ENCODE measurements at regions not wholly inside any gene's neighbourhood (a gene's known extent, or its start where the extent isn't known, plus 50 kb on each side); places are given as distances from the start of the nearest gene placed in this dataset.
"Not testable (repeated sequence)": the region's sequence is repeated elsewhere in the genome, so short reads cannot be mapped to it uniquely, and the experiment has no call there.

DNA sequence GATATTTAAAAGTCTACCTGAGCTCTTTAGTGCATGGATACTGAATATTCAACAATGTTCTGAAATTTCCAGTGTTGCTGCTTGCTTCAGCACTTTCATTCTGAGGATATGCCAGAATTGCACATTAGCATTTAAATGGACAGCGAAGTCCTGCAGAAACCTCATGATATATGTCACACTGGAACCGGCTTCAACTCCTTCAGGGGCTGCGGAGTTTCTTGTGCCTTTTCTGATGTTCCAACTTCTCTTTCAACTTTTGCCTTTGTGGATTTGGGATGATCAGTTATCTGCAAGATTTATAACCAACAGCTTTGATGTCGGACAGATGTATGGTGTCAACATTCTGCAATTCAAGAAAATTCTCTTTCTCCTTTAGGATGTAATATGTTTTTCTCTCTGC lies 142.5 kb upstream of the LMNTD1 start:
- Mint-ChIP-seq H3K4me3 (no peak overlapping the region), H3K36me3 (no peaks in the 10 kb centered on the region), H3K27me3 (no peaks in the 10 kb centered on the region), H3K9me3 (peaks cover 0 to 3% (median 0%) of the 10 kb centered on the region in 3 donors), H3K4me1 (no peaks in the 10 kb centered on the region), H3K27ac (no peak overlapping the region)
- POLR2A ChIA-PET: no interaction called here
- H3K36me3 ChIP-seq (ENCODE audit: control insufficient read depth in 2 of 2, extremely low read depth in 1 of 2, insufficient read depth in 1 of 2, low read length in 1 of 2): no peaks in the 10 kb centered on the region
- CTCF ChIA-PET: no interaction called here
- WGBS (ENCODE audit: insufficient coverage): no CpG with 5 or more reads among the region's 4 CpGs
- H3K9me3 ChIP-seq: no peaks in the 10 kb centered on the region
- DNase-seq (no peak), ATAC-seq (replicated peaks in 1 of 4) (no peak)
- no peak overlapping the region for H3K27ac ChIP-seq (ENCODE audit: low read length)
- no peak overlapping the region for H3K4me3 ChIP-seq (ENCODE audit: control insufficient read depth in 1 of 2, extremely low read depth in 1 of 2, low read length in 1 of 2)
- no peaks in the 10 kb centered on the region for H3K27me3 ChIP-seq (replicated peaks in 1 of 2; ENCODE audit: control insufficient read depth in 2 of 2, extremely low read depth in 1 of 2, insufficient read depth in 2 of 2, low read length in 1 of 2)
- no peaks in the 10 kb centered on the region for H3K4me1 ChIP-seq (ENCODE audit: control insufficient read depth in 1 of 2, extremely low read depth in 1 of 2, insufficient read depth in 2 of 2, low read length in 2 of 2)

DNA sequence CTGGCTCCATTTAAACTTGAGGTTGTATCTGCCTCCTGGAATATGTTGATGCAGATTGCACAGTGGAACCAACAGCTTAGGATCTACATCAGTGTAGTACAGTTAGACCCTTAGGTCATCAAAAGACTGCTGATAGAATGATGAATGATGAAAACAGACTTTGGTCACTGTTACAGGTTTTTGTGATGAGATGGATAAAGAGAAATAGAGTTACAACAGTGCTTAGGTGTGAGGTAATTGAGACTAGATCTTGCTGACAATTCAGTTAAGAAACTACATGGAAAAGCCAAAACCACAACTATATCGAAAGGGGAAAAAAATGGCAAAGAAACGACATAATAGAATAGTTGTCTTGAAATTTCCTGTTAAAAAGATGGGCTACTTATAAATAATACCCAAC lies 145.7 kb upstream of the LMNTD1 start:
- no peaks in the 10 kb centered on the region for H3K4me1 ChIP-seq (ENCODE audit: control insufficient read depth in 1 of 2, extremely low read depth in 1 of 2, insufficient read depth in 2 of 2, low read length in 2 of 2)
- Mint-ChIP-seq H3K4me1 (no peaks in the 10 kb centered on the region), H3K4me3 (no peak overlapping the region), H3K36me3 (no peaks in the 10 kb centered on the region), H3K9me3 (peaks cover 0 to 6% (median 3%) of the 10 kb centered on the region in 3 donors), H3K27me3 (no peaks in the 10 kb centered on the region), H3K27ac (no peak overlapping the region)
- DNase-seq (no peak), ATAC-seq (replicated peaks in 1 of 4) (no peak)
- POLR2A ChIA-PET: no interaction called here
- no peak overlapping the region for H3K4me3 ChIP-seq (ENCODE audit: control insufficient read depth in 1 of 2, extremely low read depth in 1 of 2, low read length in 1 of 2)
- no peaks in the 10 kb centered on the region for H3K27me3 ChIP-seq (replicated peaks in 1 of 2; ENCODE audit: control insufficient read depth in 2 of 2, extremely low read depth in 1 of 2, insufficient read depth in 2 of 2, low read length in 1 of 2)
- CTCF ChIA-PET: no interaction called here
- no CpG with 5 or more reads among the region's 2 CpGs for WGBS (ENCODE audit: insufficient coverage)
- H3K36me3 ChIP-seq (ENCODE audit: control insufficient read depth in 2 of 2, extremely low read depth in 1 of 2, insufficient read depth in 1 of 2, low read length in 1 of 2): no peaks in the 10 kb centered on the region
- H3K27ac ChIP-seq (ENCODE audit: low read length): no peak overlapping the region
- no peaks in the 10 kb centered on the region for H3K9me3 ChIP-seq

DNA sequence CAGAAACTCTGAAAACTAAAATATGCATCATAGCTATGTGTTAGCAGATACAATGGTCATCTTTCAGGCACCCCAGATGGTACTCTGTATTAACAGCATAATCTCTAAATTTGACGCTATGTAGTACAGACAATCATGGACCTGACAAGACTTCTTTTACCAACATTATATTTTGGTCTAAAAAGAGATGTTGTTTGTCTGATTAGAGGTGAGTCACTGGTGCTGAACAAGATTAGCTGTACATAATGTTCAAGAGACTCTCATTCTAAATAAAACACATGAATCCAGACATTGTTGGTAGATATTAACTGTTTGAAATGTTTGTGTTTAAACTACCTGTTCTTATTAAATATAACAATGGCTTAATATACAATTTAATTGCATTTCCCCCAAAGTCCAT lies 146.4 kb upstream of the LMNTD1 start:
- H3K36me3 Mint-ChIP-seq: no peaks in the 10 kb centered on the region
- Histone ChIP-seq H3K36me3 (ENCODE audit: control insufficient read depth in 2 of 2, extremely low read depth in 1 of 2, insufficient read depth in 1 of 2, low read length in 1 of 2) (no peaks in the 10 kb centered on the region), H3K27ac (ENCODE audit: low read length) (no peak overlapping the region), H3K4me3 (ENCODE audit: control insufficient read depth in 1 of 2, extremely low read depth in 1 of 2, low read length in 1 of 2) (no peak overlapping the region), H3K4me1 (ENCODE audit: control insufficient read depth in 1 of 2, extremely low read depth in 1 of 2, insufficient read depth in 2 of 2, low read length in 2 of 2) (no peaks in the 10 kb centered on the region), H3K27me3 (replicated peaks in 1 of 2; ENCODE audit: control insufficient read depth in 2 of 2, extremely low read depth in 1 of 2, insufficient read depth in 2 of 2, low read length in 1 of 2) (no peaks in the 10 kb centered on the region), H3K9me3 (no peaks in the 10 kb centered on the region)
- DNase-seq: no peak
- H3K27me3 Mint-ChIP-seq: no peaks in the 10 kb centered on the region
- no peaks in the 10 kb centered on the region for H3K4me1 Mint-ChIP-seq
- no peak overlapping the region for H3K4me3 Mint-ChIP-seq
- ChIA-PET CTCF (no interaction called here), POLR2A (no interaction called here)
- H3K9me3 Mint-ChIP-seq: peaks cover 0 to 6% (median 3%) of the 10 kb centered on the region in 3 donors
- WGBS (ENCODE audit: insufficient coverage): no CpG with 5 or more reads among the region's 1 CpG
- ATAC-seq (replicated peaks in 1 of 4): no peak
- no peak overlapping the region for H3K27ac Mint-ChIP-seq

DNA sequence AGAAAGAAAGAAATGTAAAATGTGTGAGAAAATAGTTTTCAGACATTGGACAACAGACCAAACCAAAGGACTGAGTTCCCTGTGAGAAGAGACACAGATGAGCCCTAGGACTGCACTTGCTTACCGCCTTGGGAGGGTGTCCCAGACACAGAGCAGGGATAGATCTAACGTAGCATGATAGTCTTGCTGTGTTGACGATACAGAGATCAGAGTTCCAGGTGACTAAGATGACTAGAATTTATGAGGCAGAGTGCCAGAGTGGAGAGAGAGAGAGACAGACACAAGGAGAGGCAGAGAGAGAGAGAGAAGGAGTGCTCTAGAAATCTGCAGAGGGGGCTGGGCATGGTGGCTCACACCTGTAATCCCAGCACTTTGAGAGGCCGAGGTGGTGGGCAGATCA lies 148.2 kb upstream of the LMNTD1 start:
- DNase-seq: no peak
- Histone ChIP-seq H3K4me1 (ENCODE audit: control insufficient read depth in 1 of 2, extremely low read depth in 1 of 2, insufficient read depth in 2 of 2, low read length in 2 of 2) (no peaks in the 10 kb centered on the region), H3K27me3 (replicated peaks in 1 of 2; ENCODE audit: control insufficient read depth in 2 of 2, extremely low read depth in 1 of 2, insufficient read depth in 2 of 2, low read length in 1 of 2) (no peaks in the 10 kb centered on the region), H3K36me3 (ENCODE audit: control insufficient read depth in 2 of 2, extremely low read depth in 1 of 2, insufficient read depth in 1 of 2, low read length in 1 of 2) (no peaks in the 10 kb centered on the region), H3K27ac (ENCODE audit: low read length) (no peak overlapping the region), H3K4me3 (ENCODE audit: control insufficient read depth in 1 of 2, extremely low read depth in 1 of 2, low read length in 1 of 2) (no peak overlapping the region), H3K9me3 (no peaks in the 10 kb centered on the region)
- H3K9me3 Mint-ChIP-seq: peaks cover 0 to 6% (median 3%) of the 10 kb centered on the region in 3 donors
- WGBS (ENCODE audit: insufficient coverage): 84% methylated on average over 3 of the region's 4 CpGs
- H3K4me1 Mint-ChIP-seq: peaks cover 0 to 8% (median 0%) of the 10 kb centered on the region in 3 donors
- H3K4me3 Mint-ChIP-seq: no peak overlapping the region
- ChIA-PET POLR2A (no interaction called here), CTCF (interaction anchor here in 1 of 2 donors (0.7 kb wide), 1 partner anchor 26 kb away, joined by 3 read pairs; no protein-coding TSS in a partner anchor)
- H3K27me3 Mint-ChIP-seq: no peaks in the 10 kb centered on the region
- ATAC-seq (replicated peaks in 1 of 4): no peak
- no peak overlapping the region for H3K27ac Mint-ChIP-seq
- H3K36me3 Mint-ChIP-seq: no peaks in the 10 kb centered on the region

DNA sequence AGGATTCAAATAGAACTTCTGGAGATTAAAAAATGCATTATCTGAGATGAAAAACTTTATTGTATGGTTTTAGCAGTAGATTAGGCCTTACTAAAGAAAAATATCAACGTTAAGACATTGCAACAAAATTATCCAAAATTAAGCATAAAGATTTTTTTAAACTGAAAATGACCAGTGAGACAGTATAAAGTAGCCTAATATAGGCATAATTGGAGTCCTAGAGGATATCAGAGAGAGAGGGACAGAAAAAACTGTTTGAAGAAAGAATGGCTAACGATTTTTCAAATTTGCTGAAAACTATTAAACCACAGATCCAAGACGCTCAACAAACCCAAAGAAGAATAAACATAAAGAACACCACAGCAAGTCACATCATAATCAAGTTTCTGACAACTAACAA lies 149.5 kb upstream of the LMNTD1 start:
- Mint-ChIP-seq H3K4me3 (no peak overlapping the region), H3K27me3 (no peaks in the 10 kb centered on the region), H3K9me3 (peaks cover 0 to 6% (median 0%) of the 10 kb centered on the region in 3 donors), H3K36me3 (no peaks in the 10 kb centered on the region), H3K27ac (no peak overlapping the region), H3K4me1 (peaks cover 0 to 8% (median 0%) of the 10 kb centered on the region in 3 donors)
- Histone ChIP-seq H3K4me1 (ENCODE audit: control insufficient read depth in 1 of 2, extremely low read depth in 1 of 2, insufficient read depth in 2 of 2, low read length in 2 of 2) (no peaks in the 10 kb centered on the region), H3K27ac (ENCODE audit: low read length) (no peak overlapping the region), H3K27me3 (replicated peaks in 1 of 2; ENCODE audit: control insufficient read depth in 2 of 2, extremely low read depth in 1 of 2, insufficient read depth in 2 of 2, low read length in 1 of 2) (no peaks in the 10 kb centered on the region), H3K4me3 (ENCODE audit: control insufficient read depth in 1 of 2, extremely low read depth in 1 of 2, low read length in 1 of 2) (no peak overlapping the region), H3K36me3 (ENCODE audit: control insufficient read depth in 2 of 2, extremely low read depth in 1 of 2, insufficient read depth in 1 of 2, low read length in 1 of 2) (no peaks in the 10 kb centered on the region), H3K9me3 (no peaks in the 10 kb centered on the region)
- no peak for DNase-seq
- CTCF ChIA-PET: no interaction called here
- ATAC-seq (replicated peaks in 1 of 4): no peak
- POLR2A ChIA-PET: no interaction called here
- WGBS (ENCODE audit: insufficient coverage): no CpG with 5 or more reads among the region's 3 CpGs

DNA sequence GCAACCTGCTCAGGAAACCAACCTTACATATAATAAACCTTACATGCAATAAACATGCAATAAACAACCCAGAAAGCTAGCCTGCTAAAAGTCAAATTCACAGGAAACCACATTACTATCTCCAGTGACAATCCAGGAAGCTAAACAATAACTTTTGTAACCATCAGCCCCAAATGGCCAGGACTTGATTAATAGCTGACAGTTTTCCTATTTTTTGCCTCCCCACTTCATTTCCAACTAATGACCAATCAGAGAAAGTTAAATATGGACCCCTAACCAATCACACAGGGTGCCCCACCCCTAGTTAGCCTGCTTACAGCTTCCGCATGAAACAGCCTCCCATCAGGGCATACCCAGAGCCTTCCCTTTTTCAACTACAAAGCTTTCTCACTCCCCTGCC lies 152.2 kb upstream of the LMNTD1 start:
- Mint-ChIP-seq H3K27me3 (no peaks in the 10 kb centered on the region), H3K4me3 (no peak overlapping the region), H3K36me3 (no peaks in the 10 kb centered on the region), H3K9me3 (peaks cover 0 to 12% (median under 1%) of the 10 kb centered on the region in 3 donors), H3K27ac (no peak overlapping the region), H3K4me1 (peaks cover 0 to 8% (median 0%) of the 10 kb centered on the region in 3 donors)
- DNase-seq (no peak), ATAC-seq (replicated peaks in 1 of 4) (no peak)
- no peaks in the 10 kb centered on the region for H3K4me1 ChIP-seq (ENCODE audit: control insufficient read depth in 1 of 2, extremely low read depth in 1 of 2, insufficient read depth in 2 of 2, low read length in 2 of 2)
- WGBS (ENCODE audit: insufficient coverage): no CpG with 5 or more reads among the region's 1 CpG
- H3K27ac ChIP-seq (ENCODE audit: low read length): no peak overlapping the region
- ChIA-PET CTCF (no interaction called here), POLR2A (no interaction called here)
- no peak overlapping the region for H3K4me3 ChIP-seq (ENCODE audit: control insufficient read depth in 1 of 2, extremely low read depth in 1 of 2, low read length in 1 of 2)
- H3K27me3 ChIP-seq (replicated peaks in 1 of 2; ENCODE audit: control insufficient read depth in 2 of 2, extremely low read depth in 1 of 2, insufficient read depth in 2 of 2, low read length in 1 of 2): no peaks in the 10 kb centered on the region
- H3K36me3 ChIP-seq (ENCODE audit: control insufficient read depth in 2 of 2, extremely low read depth in 1 of 2, insufficient read depth in 1 of 2, low read length in 1 of 2): no peaks in the 10 kb centered on the region
- H3K9me3 ChIP-seq: no peaks in the 10 kb centered on the region

DNA sequence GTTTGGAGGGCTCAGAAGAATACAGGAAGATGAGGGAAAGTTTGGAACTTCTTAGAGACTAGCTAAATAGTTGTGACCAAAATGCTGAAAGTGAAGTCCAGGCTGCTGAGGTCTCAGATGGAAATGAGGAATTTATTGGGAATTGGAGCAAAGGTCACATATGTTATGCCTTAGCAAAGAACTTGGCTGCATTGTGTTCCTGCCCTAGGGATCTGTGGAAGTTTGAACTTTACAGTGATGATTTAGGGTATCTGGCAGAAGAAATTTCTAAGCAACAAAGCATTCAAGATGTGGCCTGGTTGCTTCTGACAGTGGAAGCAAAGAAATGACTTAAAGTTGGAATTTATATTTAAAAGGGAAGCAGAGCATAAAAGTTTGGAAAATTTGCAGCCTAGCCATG lies 153.6 kb upstream of the LMNTD1 start:
- H3K27ac Mint-ChIP-seq; H3K27ac ChIP-seq (ENCODE audit: low read length); H3K27me3 ChIP-seq (replicated peaks in 1 of 2; ENCODE audit: control insufficient read depth in 2 of 2, extremely low read depth in 1 of 2, insufficient read depth in 2 of 2, low read length in 1 of 2); H3K9me3 ChIP-seq; H3K27me3 Mint-ChIP-seq; H3K4me3 ChIP-seq (ENCODE audit: control insufficient read depth in 1 of 2, extremely low read depth in 1 of 2, low read length in 1 of 2); H3K4me1 Mint-ChIP-seq; H3K4me1 ChIP-seq (ENCODE audit: control insufficient read depth in 1 of 2, extremely low read depth in 1 of 2, insufficient read depth in 2 of 2, low read length in 2 of 2); CTCF ChIA-PET; ATAC-seq (replicated peaks in 1 of 4); DNase-seq; H3K36me3 Mint-ChIP-seq; POLR2A ChIA-PET; H3K36me3 ChIP-seq (ENCODE audit: control insufficient read depth in 2 of 2, extremely low read depth in 1 of 2, insufficient read depth in 1 of 2, low read length in 1 of 2); H3K4me3 Mint-ChIP-seq: not testable (repeated sequence)
- peaks cover 0 to 12% (median 2%) of the 10 kb centered on the region in 3 donors for H3K9me3 Mint-ChIP-seq

Measured in T-cell (primary cell).